ENCODE measurements at regions not wholly inside any gene's neighbourhood (a gene's known extent, or its start where the extent isn't known, plus 50 kb on each side); places are given as distances from the start of the nearest gene placed in this dataset.
A peak's percentile ranks its signal among the peaks of the same experiment; 100 is the strongest.

GRCh38 chr3:5735896-5736295 is 548.4 kb downstream of the EDEM1 start:
- no peaks in the 10 kb centered on the region for H3K9me3 Mint-ChIP-seq
- no peak overlapping the region for H3K27ac Mint-ChIP-seq
- H3K4me1 Mint-ChIP-seq, result no peaks in the 10 kb centered on the region
- ATAC-seq (no peak), DNase-seq (no peak)
- no peaks in the 10 kb centered on the region for H3K27me3 Mint-ChIP-seq
- no peak overlapping the region for H3K4me3 Mint-ChIP-seq

GRCh38 chr3:5739299-5739935 is 551.9 kb downstream of the EDEM1 start:
- Mint-ChIP-seq H3K4me1 (no peaks in the 10 kb centered on the region), H3K9me3 (no peaks in the 10 kb centered on the region), H3K4me3 (no peak overlapping the region), H3K27ac (no peak overlapping the region), H3K27me3 (no peaks in the 10 kb centered on the region)
- ATAC-seq (no peak), DNase-seq (no peak)

- Mint-ChIP-seq H3K9me3 (no peaks in the 10 kb centered on the region), H3K4me1 (no peaks in the 10 kb centered on the region), H3K4me3 (no peak overlapping the region), H3K27me3 (no peaks in the 10 kb centered on the region), H3K27ac (no peak overlapping the region)
- DNase-seq, result no peak
- no peak for ATAC-seq
Measured at GRCh38 chr3:5739949-5740348, 552.4 kb downstream of the EDEM1 start.

DNA sequence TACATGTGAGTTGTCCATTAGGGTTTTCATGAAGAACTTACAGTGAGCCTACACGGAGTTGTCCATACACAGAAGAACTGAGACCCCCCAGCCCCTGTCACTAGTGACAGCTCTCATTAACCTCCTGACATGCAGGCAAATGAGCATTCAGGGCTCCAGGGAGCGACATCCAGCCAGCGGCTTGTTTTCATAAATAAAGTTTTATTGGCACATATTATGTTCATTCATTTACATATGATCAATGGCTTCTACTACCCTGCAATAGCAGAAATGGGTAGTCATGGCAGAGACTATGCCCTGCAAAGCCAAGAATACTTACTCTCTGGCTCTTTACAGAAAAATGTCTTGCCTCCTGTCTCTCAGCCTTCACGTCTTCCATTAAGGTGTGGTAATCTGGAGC is 553.5 kb downstream of the EDEM1 start:
- no peaks in the 10 kb centered on the region for H3K27me3 Mint-ChIP-seq
- H3K27ac Mint-ChIP-seq, result no peak overlapping the region
- H3K4me1 Mint-ChIP-seq, result no peaks in the 10 kb centered on the region
- ATAC-seq, result no peak
- no peaks in the 10 kb centered on the region for H3K9me3 Mint-ChIP-seq
- no peak overlapping the region for H3K4me3 Mint-ChIP-seq
- no peak for DNase-seq

DNA sequence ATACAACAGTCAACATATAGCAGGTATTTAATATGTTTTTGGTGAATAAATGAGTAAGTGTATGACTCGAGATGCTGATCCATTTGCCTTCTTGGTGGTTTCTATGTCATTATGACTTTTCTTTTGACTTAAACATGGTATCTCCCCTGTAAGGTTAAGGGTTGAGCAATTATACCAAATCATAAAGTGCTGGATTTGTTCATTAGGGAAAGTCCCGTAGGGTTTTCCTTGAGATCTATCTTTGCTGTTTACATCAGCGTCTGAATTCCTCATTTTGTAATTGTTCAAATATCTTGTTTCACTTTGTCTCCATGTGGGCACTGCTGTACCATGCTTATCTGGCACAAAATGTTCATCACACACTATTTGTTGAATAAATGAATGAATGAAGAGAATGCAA is 562.6 kb downstream of the EDEM1 start:
- no peak for ATAC-seq
- Mint-ChIP-seq H3K4me3 (no peak overlapping the region), H3K27me3 (no peaks in the 10 kb centered on the region), H3K9me3 (no peaks in the 10 kb centered on the region), H3K27ac (no peak overlapping the region), H3K4me1 (no peaks in the 10 kb centered on the region)
- no peak for DNase-seq

DNA sequence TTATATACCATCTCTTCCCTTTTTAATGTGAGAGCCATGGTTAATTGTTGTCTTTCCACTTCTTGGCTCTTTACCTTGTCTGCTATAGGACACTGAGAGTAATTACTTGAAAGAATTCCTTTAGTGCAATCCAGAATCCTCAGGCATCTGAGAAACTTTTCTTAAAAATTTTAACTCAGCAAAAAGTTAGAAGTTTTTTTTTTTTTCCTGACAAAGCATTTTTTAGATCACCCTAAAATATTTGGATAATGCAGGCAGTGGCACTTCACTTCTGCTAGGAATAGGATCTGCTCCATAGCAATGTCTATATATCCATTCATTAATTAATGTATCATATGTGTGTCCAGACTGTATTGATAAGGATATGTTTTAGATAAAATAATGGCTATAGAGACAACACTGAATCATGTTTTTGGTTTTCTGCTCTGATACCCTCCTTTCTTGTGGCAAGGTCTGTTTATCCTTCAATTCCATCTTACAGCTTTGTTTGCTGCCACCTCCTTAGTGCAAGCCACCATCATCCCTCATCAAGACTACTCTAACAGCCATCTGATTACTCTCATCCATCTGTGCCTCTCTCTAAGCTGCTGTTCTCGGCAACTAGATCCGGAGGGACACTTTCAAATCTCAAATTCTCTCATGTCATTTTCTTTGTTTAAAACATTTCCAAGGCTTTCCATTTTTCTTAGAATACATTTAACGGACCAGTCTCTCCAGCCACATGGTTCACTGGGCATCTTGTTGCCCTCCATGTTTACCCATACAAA is 563.5 kb downstream of the EDEM1 start:
- no peaks in the 10 kb centered on the region for H3K4me1 Mint-ChIP-seq
- H3K27me3 Mint-ChIP-seq, result peaks cover 4% of the 10 kb centered on the region
- ATAC-seq (no peak), DNase-seq (no peak)
- no peak overlapping the region for H3K4me3 Mint-ChIP-seq
- no peak overlapping the region for H3K27ac Mint-ChIP-seq
- no peaks in the 10 kb centered on the region for H3K9me3 Mint-ChIP-seq

GRCh38 chr3:5754602-5755001 is 567.1 kb downstream of the EDEM1 start:
- DNase-seq (no peak), ATAC-seq (no peak)
- Mint-ChIP-seq H3K27ac (no peak overlapping the region), H3K4me3 (no peak overlapping the region), H3K9me3 (peaks cover 0 to 5% of the 10 kb centered on the region in 2 donors), H3K27me3 (peaks cover 6% of the 10 kb centered on the region), H3K4me1 (no peaks in the 10 kb centered on the region)

- Mint-ChIP-seq H3K9me3 (peaks cover 0 to 5% of the 10 kb centered on the region in 2 donors), H3K4me1 (no peaks in the 10 kb centered on the region), H3K27ac (no peak overlapping the region), H3K4me3 (no peak overlapping the region), H3K27me3 (peaks cover 6% of the 10 kb centered on the region)
- ATAC-seq, result no peak
- DNase-seq, result no peak
Measured at GRCh38 chr3:5756443-5756842, 568.9 kb downstream of the EDEM1 start.

DNA sequence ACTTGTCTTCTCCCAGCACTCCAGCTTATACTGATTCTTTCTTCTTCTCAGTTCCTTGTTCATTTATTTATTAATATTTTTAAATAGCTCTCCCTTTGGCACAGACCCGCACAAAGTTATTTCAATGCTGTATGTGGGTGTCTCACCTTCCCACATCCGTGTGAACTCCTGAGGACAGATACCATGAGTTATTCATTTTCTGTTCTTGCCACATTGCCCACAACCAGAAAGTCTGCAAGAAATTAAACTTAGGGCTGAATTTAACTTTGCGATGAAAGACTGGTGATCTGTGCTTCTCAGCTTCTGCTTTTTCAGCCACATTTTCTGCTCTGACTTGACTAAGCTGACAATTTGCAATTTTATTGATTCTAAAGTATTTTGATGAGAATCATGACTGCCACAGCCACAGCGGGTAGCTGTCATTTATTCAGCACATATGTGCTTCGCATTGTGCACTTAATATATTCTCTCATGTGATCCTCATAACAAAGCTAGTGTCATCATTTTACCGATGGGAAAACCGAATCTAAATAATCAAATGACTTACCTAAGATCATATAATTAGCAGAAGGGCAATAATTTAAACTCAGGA is 569.8 kb downstream of the EDEM1 start:
- peaks cover 6% of the 10 kb centered on the region for H3K27me3 Mint-ChIP-seq
- no peak overlapping the region for H3K4me3 Mint-ChIP-seq

DNA sequence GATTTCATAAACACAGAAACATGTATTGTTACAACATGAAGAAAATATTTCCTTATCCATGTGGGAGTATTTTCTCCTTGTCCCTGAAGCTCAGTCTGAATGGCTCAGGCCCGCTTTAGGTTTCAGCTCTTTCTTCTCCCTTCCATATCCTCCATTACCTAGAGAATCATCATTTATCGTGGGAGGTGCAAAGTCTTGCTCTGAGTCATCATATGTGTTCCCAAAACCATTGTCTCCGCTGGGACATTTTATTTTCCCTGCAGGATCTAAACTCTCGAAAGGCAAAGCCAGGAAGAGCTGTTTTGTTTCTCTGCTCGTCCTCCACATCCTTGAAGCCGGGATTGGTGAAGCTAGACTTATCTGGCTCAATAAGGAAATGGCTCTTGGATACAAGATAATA is 571.2 kb downstream of the EDEM1 start:
- no peak overlapping the region for H3K27ac Mint-ChIP-seq
- peaks cover 6% of the 10 kb centered on the region for H3K27me3 Mint-ChIP-seq
- DNase-seq, result no peak
- no peaks in the 10 kb centered on the region for H3K4me1 Mint-ChIP-seq
- ATAC-seq, result no peak
- no peak overlapping the region for H3K4me3 Mint-ChIP-seq
- peaks cover 0 to 5% of the 10 kb centered on the region in 2 donors for H3K9me3 Mint-ChIP-seq

More for the DNA sequence above, 569.8 kb downstream of the EDEM1 start:
- Mint-ChIP-seq H3K4me1 (no peaks in the 10 kb centered on the region), H3K9me3 (peaks cover 0 to 5% of the 10 kb centered on the region in 2 donors), H3K27ac (no peak overlapping the region)
- DNase-seq, result no peak
- peak; percentile 39 for ATAC-seq

DNA sequence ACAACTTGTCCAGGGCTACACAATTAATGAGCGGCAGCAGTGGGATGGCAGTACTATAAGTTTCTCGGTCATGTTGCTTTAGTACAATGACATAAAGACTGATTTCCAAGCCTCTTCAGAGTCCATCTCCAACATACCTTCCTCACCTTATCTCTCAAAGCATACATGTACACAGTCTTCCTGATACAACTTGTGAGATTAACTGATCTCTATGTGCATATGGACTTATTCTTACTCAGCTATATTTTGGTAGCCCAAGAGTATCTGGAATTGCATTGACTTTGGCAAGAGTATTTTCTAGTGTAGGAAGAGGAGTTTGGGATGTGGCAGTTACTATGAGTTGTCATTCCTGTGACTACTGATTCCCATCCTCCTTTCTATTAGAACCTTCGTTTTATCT is 575.0 kb downstream of the EDEM1 start:
- DNase-seq (no peak), ATAC-seq (no peak)
- Mint-ChIP-seq H3K27ac (no peak overlapping the region), H3K4me1 (no peaks in the 10 kb centered on the region), H3K9me3 (peaks cover 0 to 5% of the 10 kb centered on the region in 2 donors), H3K27me3 (no peaks in the 10 kb centered on the region), H3K4me3 (no peak overlapping the region)

GRCh38 chr3:5766848-5767247 is 579.3 kb downstream of the EDEM1 start:
- H3K27me3 Mint-ChIP-seq, result no peaks in the 10 kb centered on the region
- no peak overlapping the region for H3K27ac Mint-ChIP-seq
- ATAC-seq (no peak), DNase-seq (no peak)
- H3K4me3 Mint-ChIP-seq, result no peak overlapping the region
- H3K4me1 Mint-ChIP-seq, result no peaks in the 10 kb centered on the region
- H3K9me3 Mint-ChIP-seq, result no peaks in the 10 kb centered on the region

- DNase-seq (no peak), ATAC-seq (no peak)
- H3K9me3 Mint-ChIP-seq, result no peaks in the 10 kb centered on the region
- H3K4me1 Mint-ChIP-seq, result no peaks in the 10 kb centered on the region
- H3K27ac Mint-ChIP-seq, result no peak overlapping the region
- H3K4me3 Mint-ChIP-seq, result no peak overlapping the region
- no peaks in the 10 kb centered on the region for H3K27me3 Mint-ChIP-seq
Measured at GRCh38 chr3:5767304-5767703, 579.8 kb downstream of the EDEM1 start.

- no peak overlapping the region for H3K27ac Mint-ChIP-seq
- no peaks in the 10 kb centered on the region for H3K9me3 Mint-ChIP-seq
- DNase-seq, result no peak
- H3K4me1 Mint-ChIP-seq, result no peaks in the 10 kb centered on the region
- no peaks in the 10 kb centered on the region for H3K27me3 Mint-ChIP-seq
- ATAC-seq, result no peak
- no peak overlapping the region for H3K4me3 Mint-ChIP-seq
Measured at GRCh38 chr3:5768281-5768945, 580.9 kb downstream of the EDEM1 start.

DNA sequence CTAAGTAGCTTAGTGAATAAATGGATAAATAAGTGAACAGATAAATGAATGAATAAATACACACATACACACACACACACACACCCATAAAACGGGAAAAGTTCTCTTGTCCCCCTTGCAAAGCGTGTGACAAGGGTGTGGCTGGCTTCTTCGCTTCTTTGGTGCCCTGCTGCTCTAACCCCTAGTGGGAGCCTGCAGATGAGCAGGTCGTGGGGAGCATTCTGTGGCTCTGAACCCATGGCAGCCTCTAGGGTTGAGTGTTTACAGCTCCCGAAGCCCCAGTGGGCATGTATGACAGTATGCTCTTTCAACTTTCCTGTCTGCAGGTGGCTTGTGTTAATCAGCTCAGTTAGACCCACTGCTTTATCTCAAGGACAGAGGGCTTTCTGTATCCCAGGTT is 582.3 kb downstream of the EDEM1 start:
- Mint-ChIP-seq H3K27ac (no peak overlapping the region), H3K4me3 (no peak overlapping the region), H3K9me3 (peaks cover 4 to 8% of the 10 kb centered on the region in 2 donors), H3K4me1 (no peaks in the 10 kb centered on the region), H3K27me3 (no peaks in the 10 kb centered on the region)
- no peak for DNase-seq
- no peak for ATAC-seq

GRCh38 chr3:5774337-5774736 is 586.8 kb downstream of the EDEM1 start:
- H3K27ac Mint-ChIP-seq, result no peak overlapping the region
- DNase-seq (no peak), ATAC-seq (no peak)
- H3K4me1 Mint-ChIP-seq, result no peaks in the 10 kb centered on the region
- no peak overlapping the region for H3K4me3 Mint-ChIP-seq
- no peaks in the 10 kb centered on the region for H3K27me3 Mint-ChIP-seq
- peaks cover 4 to 18% of the 10 kb centered on the region in 2 donors for H3K9me3 Mint-ChIP-seq
